DMS53 (cell line): ENCODE measurements at regions not wholly inside any gene's neighbourhood (a gene's known extent, or its start where the extent isn't known, plus 50 kb on each side); places are given as distances from the start of the nearest gene placed in this dataset.
"Not testable (repeated sequence)": the region's sequence is repeated elsewhere in the genome, so short reads cannot be mapped to it uniquely, and the experiment has no call there.

Experiments
- DNase-seq: peaks from one replicate; lab custom pipeline; 2025; lab: John Stamatoyannopoulos, UW

GRCh38 chr12:34431509-34431908, 409.2 kb downstream of the ALG10 start:
- not testable (repeated sequence) for DNase-seq
